Mucosa of descending colon (tissue), 3 donors: ENCODE measurements at regions not wholly inside any gene's neighbourhood (a gene's known extent, or its start where the extent isn't known, plus 50 kb on each side); places are given as distances from the start of the nearest gene placed in this dataset.

ENCODE experiments used
- ATAC-seq: fragments of 200-7000 bp; cut with Tn5 transposase; one replicate; pipeline ENCODE4 v1.9.1; 2020; ENCODE audit warnings: mild to moderate bottlenecking, moderate library complexity
- DNase-seq, 3 donors: peaks; one replicate each; pipeline ENCODE4 v3.0.0-alpha.2; 2020
- H3K36me3 ChIP-seq: fragments of 200-600 bp; one replicate; pipeline ENCODE4 v1.8.0; 2021; ENCODE audit warnings: low read depth, mild to moderate bottlenecking
- H3K4me1 ChIP-seq: fragments of 200-600 bp; one replicate; pipeline ENCODE4 v1.8.0; 2021; ENCODE audit warnings: low read depth, mild to moderate bottlenecking
- H3K4me3 ChIP-seq: fragments of 200-600 bp; one replicate; pipeline ENCODE4 v1.8.0; 2021; ENCODE audit warnings: mild to moderate bottlenecking
- H3K9me3 ChIP-seq: fragments of 200-600 bp; one replicate; pipeline ENCODE4 v1.8.0; 2021; ENCODE audit warnings: mild to moderate bottlenecking
- CTCF ChIP-seq: fragments of 200-600 bp; IDR thresholded peaks from one replicate; pipeline ENCODE4 v1.8.0; 2022; ENCODE audit warnings: antibody characterized with exemption, mild to moderate bottlenecking
- intact Hi-C, 2 donors: fragments of 100-400 bp; cut with DNase I in 1 of 2; cut with micrococcal nuclease in 1 of 2; formaldehyde crosslinking; loops; one replicate each; pipeline versions ENCODE4 v1.11.0 to v1.11.1; 2022; cut with DNase I, micrococcal nuclease
- donor health status: DM: no; HTN: no; CAD: no; lungs with moderate emphysema.
- donor health status: DM: no; HTN: no; CAD: no.
- donor health status: DM: no; HTN: yes; CAD: no.

- ATAC-seq (no peak), DNase-seq (no peak)
- no peaks in the 10 kb centered on the region for H3K36me3 ChIP-seq
- intact Hi-C loops: no loop called here
- H3K4me3 ChIP-seq: no peak overlapping the region
- H3K9me3 ChIP-seq: no peaks in the 10 kb centered on the region
- H3K4me1 ChIP-seq: no peaks in the 10 kb centered on the region
- no peak for TF ChIP-seq CTCF
Measured at GRCh38 chr15:49751191-49751590, 130.3 kb downstream of the DTWD1 start.

GRCh38 chr15:49751751-49752150, 130.9 kb downstream of the DTWD1 start:
- Histone ChIP-seq H3K4me3 (no peak overlapping the region), H3K9me3 (no peaks in the 10 kb centered on the region), H3K36me3 (no peaks in the 10 kb centered on the region), H3K4me1 (no peaks in the 10 kb centered on the region)
- ATAC-seq: no peak
- intact Hi-C loops: no loop called here
- no peak for DNase-seq
- no peak for TF ChIP-seq CTCF

GRCh38 chr15:49752517-49752916, 131.7 kb downstream of the DTWD1 start:
- Histone ChIP-seq H3K36me3 (no peaks in the 10 kb centered on the region), H3K9me3 (no peaks in the 10 kb centered on the region), H3K4me1 (no peaks in the 10 kb centered on the region), H3K4me3 (no peak overlapping the region)
- no peak for TF ChIP-seq CTCF
- intact Hi-C loops: no loop called here
- ATAC-seq (no peak), DNase-seq (no peak)

GRCh38 chr15:49758456-49758855, 137.6 kb downstream of the DTWD1 start:
- DNase-seq: no peak
- ATAC-seq: no peak

GRCh38 chr15:49758856-49759255, 138.0 kb downstream of the DTWD1 start:
- no peak for ATAC-seq
- TF ChIP-seq CTCF: no peak
- Histone ChIP-seq H3K9me3 (peaks cover 23% of the 10 kb centered on the region), H3K36me3 (no peaks in the 10 kb centered on the region), H3K4me3 (no peak overlapping the region), H3K4me1 (no peaks in the 10 kb centered on the region)
- no peak for DNase-seq
- intact Hi-C loops: no loop called here

More at GRCh38 chr15:49758456-49758855, 137.6 kb downstream of the DTWD1 start:
- Histone ChIP-seq H3K9me3 (peaks cover 23% of the 10 kb centered on the region), H3K36me3 (no peaks in the 10 kb centered on the region), H3K4me1 (no peaks in the 10 kb centered on the region), H3K4me3 (no peak overlapping the region)
- intact Hi-C loops: no loop called here
- TF ChIP-seq CTCF: no peak

- H3K9me3 ChIP-seq: peaks cover 34% of the 10 kb centered on the region
- no peaks in the 10 kb centered on the region for H3K4me1 ChIP-seq
- ATAC-seq (no peak), DNase-seq (no peak)
- no peak overlapping the region for H3K4me3 ChIP-seq
- no peak for TF ChIP-seq CTCF
- intact Hi-C loops: no loop called here
- H3K36me3 ChIP-seq: no peaks in the 10 kb centered on the region
Measured at GRCh38 chr15:49760749-49761148, 139.9 kb downstream of the DTWD1 start.
